Breast epithelium (tissue), 3 donors: ENCODE measurements at regions not wholly inside any gene's neighbourhood (a gene's known extent, or its start where the extent isn't known, plus 50 kb on each side); places are given as distances from the start of the nearest gene placed in this dataset.

Source experiments
- POLR2A ChIP-seq: fragments of 450-650 bp; IDR thresholded peaks from one replicate; pipeline ENCODE4 v1.6.1; 2016; ENCODE audit warnings: antibody characterized with exemption, mild to moderate bottlenecking, moderate library complexity
- POLR2AphosphoS5 ChIP-seq, 3 donors: sonication (generic); formaldehyde crosslinking; IDR thresholded peaks; one replicate each; pipeline ENCODE4 v1.6.1; 2017; ENCODE audit warnings: antibody characterized with exemption in 3 of 3
- TF ChIP-seq, protein P1 (sequence below), 3 donors: fragments of 450-650 bp; IDR thresholded peaks; one replicate each; pipeline ENCODE4 v1.5.1; 2016 to 2017; ENCODE audit warnings: antibody characterized with exemption in 3 of 3, mild to moderate bottlenecking in 3 of 3, moderate library complexity in 3 of 3

- TF ChIP-seq, protein P1, sequence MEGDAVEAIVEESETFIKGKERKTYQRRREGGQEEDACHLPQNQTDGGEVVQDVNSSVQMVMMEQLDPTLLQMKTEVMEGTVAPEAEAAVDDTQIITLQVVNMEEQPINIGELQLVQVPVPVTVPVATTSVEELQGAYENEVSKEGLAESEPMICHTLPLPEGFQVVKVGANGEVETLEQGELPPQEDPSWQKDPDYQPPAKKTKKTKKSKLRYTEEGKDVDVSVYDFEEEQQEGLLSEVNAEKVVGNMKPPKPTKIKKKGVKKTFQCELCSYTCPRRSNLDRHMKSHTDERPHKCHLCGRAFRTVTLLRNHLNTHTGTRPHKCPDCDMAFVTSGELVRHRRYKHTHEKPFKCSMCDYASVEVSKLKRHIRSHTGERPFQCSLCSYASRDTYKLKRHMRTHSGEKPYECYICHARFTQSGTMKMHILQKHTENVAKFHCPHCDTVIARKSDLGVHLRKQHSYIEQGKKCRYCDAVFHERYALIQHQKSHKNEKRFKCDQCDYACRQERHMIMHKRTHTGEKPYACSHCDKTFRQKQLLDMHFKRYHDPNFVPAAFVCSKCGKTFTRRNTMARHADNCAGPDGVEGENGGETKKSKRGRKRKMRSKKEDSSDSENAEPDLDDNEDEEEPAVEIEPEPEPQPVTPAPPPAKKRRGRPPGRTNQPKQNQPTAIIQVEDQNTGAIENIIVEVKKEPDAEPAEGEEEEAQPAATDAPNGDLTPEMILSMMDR (IDR thresholded peaks at IDR 0.05) = no peak
- TF ChIP-seq POLR2A (no peak), POLR2AphosphoS5 (IDR thresholded peaks at IDR 0.05) (no peak)
Observed at GRCh38 chr3:27056326-27056725, 312.9 kb downstream of the NEK10 start.
